ENCODE measurements at regions not wholly inside any gene's neighbourhood (a gene's known extent, or its start where the extent isn't known, plus 50 kb on each side); places are given as distances from the start of the nearest gene placed in this dataset.
"Not testable (repeated sequence)": the region's sequence is repeated elsewhere in the genome, so short reads cannot be mapped to it uniquely, and the experiment has no call there.

GRCh38 chr16:65375651-65376050, 253.8 kb upstream of the CDH11 start:
- H3K27me3 ChIP-seq (ENCODE audit: control insufficient read depth, insufficient read depth, low read length) = no peaks in the 10 kb centered on the region
- WGBS (ENCODE audit: insufficient coverage, low lambda C conversion rate) = no CpG with 5 or more reads among the region's 1 CpG
- no peak for DNase-seq

DNA sequence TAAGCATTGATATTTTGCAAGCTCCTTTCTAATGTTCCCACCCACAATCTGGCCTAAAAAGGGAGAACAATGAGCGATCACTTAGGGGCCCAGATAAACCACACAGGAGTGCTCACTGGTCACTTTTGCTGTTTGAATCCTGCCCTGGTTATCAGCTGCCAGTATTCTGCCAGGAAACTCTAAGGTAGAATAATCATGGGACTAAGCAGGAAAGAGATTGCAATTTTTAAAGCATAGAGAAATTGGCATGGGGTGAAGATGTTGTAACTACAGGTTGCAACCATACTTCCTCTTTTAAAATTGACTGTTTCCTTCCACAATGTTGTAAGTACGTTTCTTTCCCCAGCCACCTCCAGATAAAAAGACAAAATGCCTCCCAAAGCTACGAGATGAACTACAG, 251.2 kb upstream of the CDH11 start:
- Histone ChIP-seq H3K36me3 (ENCODE audit: control insufficient read depth, insufficient read depth, low read length) (no peaks in the 10 kb centered on the region), H3K27me3 (ENCODE audit: control insufficient read depth, insufficient read depth, low read length) (no peaks in the 10 kb centered on the region), H3K4me1 (ENCODE audit: control insufficient read depth, insufficient read depth, low read length) (no peaks in the 10 kb centered on the region), H3K27ac (ENCODE audit: low read length) (no peak overlapping the region), H3K9me3 (ENCODE audit: control insufficient read depth, low read depth, low read length) (no peaks in the 10 kb centered on the region), H3K4me3 (ENCODE audit: low read length) (no peak overlapping the region)
- no peak for DNase-seq
- 33% methylated on average over 1 of the region's 3 CpGs for WGBS (ENCODE audit: insufficient coverage, low lambda C conversion rate)

More at GRCh38 chr16:65375651-65376050, 253.8 kb upstream of the CDH11 start:
- no peaks in the 10 kb centered on the region for H3K4me1 ChIP-seq (ENCODE audit: control insufficient read depth, insufficient read depth, low read length)
- H3K27ac ChIP-seq (ENCODE audit: low read length) = no peak overlapping the region
- no peaks in the 10 kb centered on the region for H3K36me3 ChIP-seq (ENCODE audit: control insufficient read depth, insufficient read depth, low read length)
- H3K9me3 ChIP-seq (ENCODE audit: control insufficient read depth, low read depth, low read length) = no peaks in the 10 kb centered on the region
- H3K4me3 ChIP-seq (ENCODE audit: low read length) = no peak overlapping the region

DNA sequence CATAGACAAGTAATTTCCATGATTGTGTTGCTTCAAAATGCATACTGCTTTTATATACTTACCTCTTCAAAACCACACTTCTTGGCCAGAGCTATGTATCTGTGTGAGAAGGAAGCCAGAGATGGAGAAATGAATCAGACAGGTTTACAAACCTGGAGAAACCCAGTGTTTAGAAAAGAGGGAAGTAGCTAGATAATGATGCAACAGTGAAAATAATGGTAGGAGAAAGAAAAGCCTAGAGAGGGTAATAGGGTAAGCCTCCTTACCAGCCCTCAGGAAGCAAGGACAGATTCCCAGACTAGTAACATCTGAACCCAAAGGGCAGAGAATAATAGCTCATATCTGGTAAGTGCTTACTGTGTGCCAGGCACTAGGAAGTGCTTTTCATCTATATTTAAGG, 250.3 kb upstream of the CDH11 start:
- H3K27ac ChIP-seq (ENCODE audit: low read length) = no peak overlapping the region
- no peaks in the 10 kb centered on the region for H3K27me3 ChIP-seq (ENCODE audit: control insufficient read depth, insufficient read depth, low read length)
- no peaks in the 10 kb centered on the region for H3K4me1 ChIP-seq (ENCODE audit: control insufficient read depth, insufficient read depth, low read length)
- no peak for DNase-seq
- no peaks in the 10 kb centered on the region for H3K9me3 ChIP-seq (ENCODE audit: control insufficient read depth, low read depth, low read length)
- H3K4me3 ChIP-seq (ENCODE audit: low read length) = no peak overlapping the region
- H3K36me3 ChIP-seq (ENCODE audit: control insufficient read depth, insufficient read depth, low read length) = no peaks in the 10 kb centered on the region

- no peaks in the 10 kb centered on the region for H3K27me3 ChIP-seq (ENCODE audit: control insufficient read depth, insufficient read depth, low read length)
- no peak for DNase-seq
- no peaks in the 10 kb centered on the region for H3K4me1 ChIP-seq (ENCODE audit: control insufficient read depth, insufficient read depth, low read length)
- no peaks in the 10 kb centered on the region for H3K36me3 ChIP-seq (ENCODE audit: control insufficient read depth, insufficient read depth, low read length)
- no peaks in the 10 kb centered on the region for H3K9me3 ChIP-seq (ENCODE audit: control insufficient read depth, low read depth, low read length)
- H3K4me3 ChIP-seq (ENCODE audit: low read length) = no peak overlapping the region
- no CpG with 5 or more reads among the region's 9 CpGs for WGBS (ENCODE audit: insufficient coverage, low lambda C conversion rate)
- no peak overlapping the region for H3K27ac ChIP-seq (ENCODE audit: low read length)
Measured at GRCh38 chr16:65365732-65366715, 244.2 kb upstream of the CDH11 start.

DNA sequence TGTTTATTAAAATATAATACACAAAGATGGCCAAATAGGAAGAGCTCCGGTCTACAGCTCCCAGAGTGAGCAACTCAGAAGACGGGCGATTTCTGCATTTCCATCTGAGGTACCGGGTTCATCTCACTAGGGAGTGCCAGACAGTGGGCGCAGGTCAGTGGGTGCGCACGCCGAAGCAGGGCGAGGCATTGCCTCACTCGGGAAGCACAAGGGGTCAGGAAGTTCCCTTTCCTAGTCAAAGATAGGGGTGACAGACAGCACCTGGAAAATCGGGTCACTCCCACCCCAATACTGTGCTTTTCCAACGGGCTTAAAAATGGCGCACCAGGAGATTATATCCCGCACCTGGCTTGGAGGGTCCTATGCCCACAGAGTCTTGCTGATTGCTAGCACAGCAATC, 234.9 kb upstream of the CDH11 start:
- not testable (repeated sequence) for DNase-seq; H3K36me3 ChIP-seq (ENCODE audit: control insufficient read depth, insufficient read depth, low read length); H3K9me3 ChIP-seq (ENCODE audit: control insufficient read depth, low read depth, low read length); H3K4me3 ChIP-seq (ENCODE audit: low read length); H3K27me3 ChIP-seq (ENCODE audit: control insufficient read depth, insufficient read depth, low read length); H3K4me1 ChIP-seq (ENCODE audit: control insufficient read depth, insufficient read depth, low read length); H3K27ac ChIP-seq (ENCODE audit: low read length)
- WGBS (ENCODE audit: insufficient coverage, low lambda C conversion rate) = no CpG with 5 or more reads among the region's 14 CpGs

DNA sequence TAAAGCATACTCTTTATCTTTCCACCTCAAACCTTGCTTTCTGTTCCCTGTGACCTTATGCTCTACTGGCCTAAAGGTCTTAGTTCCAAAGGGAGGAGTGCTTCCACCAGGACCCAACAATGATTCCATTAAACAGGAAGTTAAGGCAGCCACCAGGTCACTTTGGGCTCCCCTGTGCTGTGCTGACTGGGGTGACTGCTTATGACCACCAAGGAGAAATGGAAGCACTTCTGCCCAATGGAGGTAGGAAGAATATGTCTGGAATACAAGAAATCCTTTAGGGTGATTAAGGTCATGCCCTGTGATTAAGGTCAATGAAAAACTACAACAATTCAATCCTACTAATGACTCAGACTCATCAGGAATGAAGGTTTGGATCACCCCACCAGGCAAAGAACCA, 233.8 kb upstream of the CDH11 start:
- Histone ChIP-seq H3K36me3 (ENCODE audit: control insufficient read depth, insufficient read depth, low read length) (no peaks in the 10 kb centered on the region), H3K4me1 (ENCODE audit: control insufficient read depth, insufficient read depth, low read length) (no peaks in the 10 kb centered on the region), H3K9me3 (ENCODE audit: control insufficient read depth, low read depth, low read length) (no peaks in the 10 kb centered on the region), H3K27ac (ENCODE audit: low read length) (no peak overlapping the region), H3K4me3 (ENCODE audit: low read length) (no peak overlapping the region), H3K27me3 (ENCODE audit: control insufficient read depth, insufficient read depth, low read length) (no peaks in the 10 kb centered on the region)
- no peak for DNase-seq

DNA sequence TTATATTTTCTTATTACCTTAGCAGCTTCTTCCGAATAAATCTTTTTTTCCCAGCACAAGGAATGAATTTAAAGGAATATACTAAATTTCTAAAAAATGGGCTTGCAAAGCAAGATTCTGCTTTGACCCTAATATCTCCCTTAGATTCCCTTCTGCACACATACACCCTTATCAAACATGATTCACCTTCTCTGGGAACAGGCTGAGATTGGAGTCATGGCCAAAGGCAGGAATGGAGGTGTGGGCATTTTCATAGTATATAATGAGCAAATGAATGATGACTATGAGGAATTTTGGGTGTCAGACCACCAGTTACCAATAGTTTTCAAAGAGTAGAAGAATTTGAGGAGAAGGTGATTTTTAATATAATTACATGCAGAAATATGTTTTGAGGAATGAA, 231.3 kb upstream of the CDH11 start:
- no peaks in the 10 kb centered on the region for H3K9me3 ChIP-seq (ENCODE audit: control insufficient read depth, low read depth, low read length)
- no peak overlapping the region for H3K27ac ChIP-seq (ENCODE audit: low read length)
- no peak overlapping the region for H3K4me3 ChIP-seq (ENCODE audit: low read length)
- H3K27me3 ChIP-seq (ENCODE audit: control insufficient read depth, insufficient read depth, low read length) = no peaks in the 10 kb centered on the region
- 67% methylated on average over 1 of the region's 1 CpG for WGBS (ENCODE audit: insufficient coverage, low lambda C conversion rate)
- DNase-seq = no peak
- H3K36me3 ChIP-seq (ENCODE audit: control insufficient read depth, insufficient read depth, low read length) = no peaks in the 10 kb centered on the region
- no peaks in the 10 kb centered on the region for H3K4me1 ChIP-seq (ENCODE audit: control insufficient read depth, insufficient read depth, low read length)

DNA sequence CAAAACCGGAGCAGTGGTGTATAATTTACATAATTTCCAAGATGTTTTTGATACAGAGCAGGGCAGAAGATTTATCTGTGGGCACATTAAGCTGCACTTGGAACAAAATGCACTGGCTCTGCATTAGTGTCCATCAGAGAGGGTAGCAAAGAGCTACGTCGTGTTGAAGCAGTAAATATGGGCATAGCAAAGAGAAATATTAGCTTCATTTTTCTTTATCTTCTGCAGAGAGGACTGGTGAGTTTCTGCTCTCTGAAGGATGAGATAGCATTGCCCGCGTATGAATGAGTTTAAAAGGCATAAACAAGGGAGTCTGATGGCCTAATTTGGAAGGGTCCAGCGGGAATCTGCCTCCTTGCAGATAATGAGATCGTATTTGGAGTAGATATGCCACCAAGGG, 227.8 kb upstream of the CDH11 start:
- no peaks in the 10 kb centered on the region for H3K4me1 ChIP-seq (ENCODE audit: control insufficient read depth, insufficient read depth, low read length)
- 86% methylated on average over 2 of the region's 7 CpGs for WGBS (ENCODE audit: insufficient coverage, low lambda C conversion rate)
- DNase-seq = no peak
- no peaks in the 10 kb centered on the region for H3K27me3 ChIP-seq (ENCODE audit: control insufficient read depth, insufficient read depth, low read length)
- no peaks in the 10 kb centered on the region for H3K9me3 ChIP-seq (ENCODE audit: control insufficient read depth, low read depth, low read length)
- no peak overlapping the region for H3K4me3 ChIP-seq (ENCODE audit: low read length)
- H3K27ac ChIP-seq (ENCODE audit: low read length) = no peak overlapping the region
- no peaks in the 10 kb centered on the region for H3K36me3 ChIP-seq (ENCODE audit: control insufficient read depth, insufficient read depth, low read length)

DNA sequence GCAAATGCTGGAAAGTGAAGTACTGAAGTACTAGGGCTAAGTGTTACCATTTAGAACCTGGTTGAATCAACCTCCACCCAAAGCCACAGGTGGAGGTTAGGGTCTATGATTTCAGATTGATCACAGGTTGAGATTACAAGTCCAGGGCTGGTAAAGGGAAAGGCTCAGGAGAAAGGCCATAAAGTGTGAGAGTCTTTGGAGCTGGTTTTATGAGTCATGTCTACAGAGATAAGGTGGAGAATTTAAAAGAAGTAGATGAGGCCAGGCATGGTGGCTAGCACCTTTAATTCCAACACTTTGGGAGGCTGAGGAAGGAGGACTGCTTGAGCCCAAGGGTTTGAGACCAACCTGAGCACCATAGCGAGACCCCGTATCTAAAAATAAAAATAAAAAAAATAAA, 221.7 kb upstream of the CDH11 start:
- Histone ChIP-seq H3K36me3 (ENCODE audit: control insufficient read depth, insufficient read depth, low read length) (no peaks in the 10 kb centered on the region), H3K27me3 (ENCODE audit: control insufficient read depth, insufficient read depth, low read length) (no peaks in the 10 kb centered on the region), H3K27ac (ENCODE audit: low read length) (no peak overlapping the region), H3K4me1 (ENCODE audit: control insufficient read depth, insufficient read depth, low read length) (no peaks in the 10 kb centered on the region), H3K4me3 (ENCODE audit: low read length) (no peak overlapping the region), H3K9me3 (ENCODE audit: control insufficient read depth, low read depth, low read length) (no peaks in the 10 kb centered on the region)
- 100% methylated on average over 2 of the region's 2 CpGs for WGBS (ENCODE audit: insufficient coverage, low lambda C conversion rate)
- no peak for DNase-seq

GRCh38 chr16:65342231-65342866, 220.5 kb upstream of the CDH11 start:
- WGBS (ENCODE audit: insufficient coverage, low lambda C conversion rate) = 100% methylated on average over 2 of the region's 8 CpGs
- Histone ChIP-seq H3K4me3 (ENCODE audit: low read length) (no peak overlapping the region), H3K27ac (ENCODE audit: low read length) (no peak overlapping the region), H3K9me3 (ENCODE audit: control insufficient read depth, low read depth, low read length) (no peaks in the 10 kb centered on the region), H3K36me3 (ENCODE audit: control insufficient read depth, insufficient read depth, low read length) (no peaks in the 10 kb centered on the region), H3K27me3 (ENCODE audit: control insufficient read depth, insufficient read depth, low read length) (no peaks in the 10 kb centered on the region), H3K4me1 (ENCODE audit: control insufficient read depth, insufficient read depth, low read length) (no peaks in the 10 kb centered on the region)
- DNase-seq = no peak

DNA sequence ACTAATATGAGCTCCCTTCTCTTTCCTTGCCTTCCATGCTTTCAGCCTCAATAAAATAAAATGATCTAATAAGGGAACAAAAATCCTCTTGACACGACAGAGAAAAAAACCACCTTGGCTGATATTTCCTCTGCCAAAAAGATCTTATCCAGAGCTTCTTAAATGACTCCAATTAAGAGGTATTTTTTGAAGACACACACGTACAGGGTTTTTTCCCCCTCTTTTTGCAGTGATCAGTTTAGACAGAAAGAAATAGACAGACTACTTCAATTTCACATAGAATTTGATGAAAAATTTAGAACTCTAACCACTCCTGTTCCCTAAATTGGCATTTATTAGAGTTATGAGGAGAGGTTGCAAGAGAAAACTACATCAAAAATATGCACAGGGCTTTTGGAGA, 217.2 kb upstream of the CDH11 start:
- no peaks in the 10 kb centered on the region for H3K4me1 ChIP-seq (ENCODE audit: control insufficient read depth, insufficient read depth, low read length)
- 83% methylated on average over 1 of the region's 2 CpGs for WGBS (ENCODE audit: insufficient coverage, low lambda C conversion rate)

More for the DNA sequence above, 217.2 kb upstream of the CDH11 start:
- Histone ChIP-seq H3K27me3 (ENCODE audit: control insufficient read depth, insufficient read depth, low read length) (no peaks in the 10 kb centered on the region), H3K9me3 (ENCODE audit: control insufficient read depth, low read depth, low read length) (no peaks in the 10 kb centered on the region), H3K27ac (ENCODE audit: low read length) (no peak overlapping the region), H3K4me3 (ENCODE audit: low read length) (no peak overlapping the region), H3K36me3 (ENCODE audit: control insufficient read depth, insufficient read depth, low read length) (no peaks in the 10 kb centered on the region)
- no peak for DNase-seq

All from large intestine (tissue), 3 donors.